ENCODE measurements at regions not wholly inside any gene's neighbourhood (a gene's known extent, or its start where the extent isn't known, plus 50 kb on each side); places are given as distances from the start of the nearest gene placed in this dataset.
"Not testable (repeated sequence)": the region's sequence is repeated elsewhere in the genome, so short reads cannot be mapped to it uniquely, and the experiment has no call there.

- not testable (repeated sequence) for DNase-seq
Measured at GRCh38 chr20:17891131-17891530, 77.5 kb downstream of the SNX5 start.

DNA sequence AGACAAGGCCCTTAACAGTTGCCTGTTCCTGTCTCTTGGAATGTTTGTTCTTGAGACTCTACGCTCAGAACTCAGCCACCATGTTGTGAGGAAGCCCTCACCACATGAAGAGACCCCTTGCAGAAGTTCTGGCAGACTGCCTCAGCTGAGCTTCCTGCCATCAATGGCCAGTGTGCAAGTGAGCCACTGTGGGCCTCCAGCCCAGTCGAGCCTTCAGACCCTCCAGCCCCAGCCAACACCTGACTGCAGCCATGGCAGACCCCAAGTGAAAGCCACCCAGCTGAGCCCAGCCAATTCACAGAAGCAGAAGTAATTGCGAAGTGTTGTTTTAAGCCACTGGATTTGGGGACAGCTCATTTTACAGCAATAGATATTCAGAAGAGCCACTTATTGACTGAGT, 78.3 kb downstream of the SNX5 start:
- no peak for DNase-seq

DNA sequence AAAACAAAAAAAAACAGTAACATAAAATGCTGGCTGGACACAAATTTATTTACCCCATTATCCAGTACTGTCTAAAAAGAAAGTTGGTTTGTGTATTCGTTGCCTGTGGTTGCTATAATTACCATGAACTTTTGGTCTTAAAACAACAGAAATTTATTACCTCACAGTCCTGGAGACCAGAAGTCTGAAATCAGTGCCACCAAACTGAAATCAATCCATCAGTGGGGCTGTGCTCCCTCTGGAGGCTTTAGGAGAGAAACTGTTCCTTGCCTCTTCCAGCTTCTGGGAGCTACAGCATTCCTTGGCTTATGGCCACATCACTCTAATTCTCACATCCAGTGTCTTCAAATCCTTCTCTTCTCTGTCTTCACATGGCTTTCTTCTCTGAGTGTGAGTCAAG, 79.4 kb downstream of the SNX5 start:
- DNase-seq, result no peak

DNA sequence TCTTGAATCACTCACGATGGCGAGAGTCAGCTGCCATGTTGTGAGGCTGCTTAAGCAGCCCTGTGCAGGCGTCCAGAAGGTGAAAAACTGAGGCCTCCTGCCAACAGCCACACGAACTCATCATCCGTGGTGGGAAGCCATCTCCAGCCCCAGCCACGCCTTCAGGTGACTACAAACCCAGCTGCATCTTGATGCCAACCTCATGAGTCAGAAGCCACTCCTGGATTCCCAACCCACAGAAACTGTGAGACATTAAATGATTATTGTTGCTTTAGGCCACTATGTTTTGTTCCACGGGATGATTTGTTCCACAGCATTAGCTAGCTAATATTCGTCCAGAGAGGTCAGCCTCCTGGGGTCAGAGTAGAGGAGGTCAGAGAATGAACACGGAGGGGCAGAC, 80.5 kb downstream of the SNX5 start:
- no peak for DNase-seq

DNA sequence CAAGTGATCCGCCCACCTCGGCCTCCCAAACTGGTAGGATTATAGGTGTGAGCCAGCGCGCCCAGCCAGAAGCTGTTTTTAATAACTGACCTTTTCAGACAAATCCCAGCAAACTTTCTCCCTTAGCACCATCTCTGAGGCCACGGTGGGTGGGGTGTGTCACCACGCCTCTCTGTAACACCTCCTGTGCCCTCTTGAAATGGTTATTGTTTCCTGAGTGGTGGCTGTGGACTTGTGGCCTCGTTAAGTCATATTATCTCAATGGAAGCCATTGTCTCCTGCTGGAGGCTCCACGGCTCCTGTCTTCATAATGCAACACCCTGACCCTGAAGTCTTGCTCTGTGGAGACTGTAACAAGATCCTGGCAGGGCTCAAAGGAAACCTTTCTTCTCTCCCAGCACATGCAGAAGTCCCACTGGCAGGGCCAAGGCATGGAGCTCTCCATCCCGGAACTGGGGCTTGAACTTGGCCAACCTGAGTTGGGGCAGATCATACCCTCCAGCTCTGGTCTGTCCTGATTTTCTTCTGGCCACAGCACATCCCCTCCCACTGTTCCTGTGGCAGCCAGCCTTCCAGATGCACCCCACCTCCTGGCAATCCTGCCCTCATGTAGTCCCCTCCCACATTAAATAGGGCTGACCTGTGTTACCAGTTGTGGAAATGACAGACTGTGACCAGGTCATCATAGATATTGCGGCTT, 81.1 kb downstream of the SNX5 start:
- no peak for DNase-seq

- peak in 1 of 3 donors; percentile 56 for DNase-seq
Measured at GRCh38 chr20:17885544-17885943, 83.0 kb downstream of the SNX5 start.

DNA sequence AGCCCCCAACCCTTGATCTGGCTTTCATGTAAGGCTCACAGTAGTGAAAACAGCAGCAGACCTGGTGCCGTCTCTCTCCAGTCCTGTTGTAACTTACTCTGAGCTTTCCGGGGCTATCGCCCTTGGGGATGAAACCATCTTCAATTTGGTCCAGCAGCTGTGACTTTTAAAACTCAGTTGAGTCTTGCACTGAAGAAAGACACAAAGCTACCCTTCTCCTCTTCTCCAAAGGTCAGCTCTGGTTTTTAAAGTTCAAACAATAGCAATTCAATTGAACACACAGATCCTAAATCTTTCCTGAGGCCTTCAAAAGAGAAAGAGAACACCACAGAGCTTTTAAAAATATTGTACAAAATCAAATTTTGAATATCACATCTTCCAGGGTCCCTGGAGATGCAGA, 83.5 kb downstream of the SNX5 start:
- peak in 1 of 3 donors; percentile 17 for DNase-seq

GRCh38 chr20:17884307-17885003, 84.1 kb downstream of the SNX5 start:
- DNase-seq, result no peak

DNA sequence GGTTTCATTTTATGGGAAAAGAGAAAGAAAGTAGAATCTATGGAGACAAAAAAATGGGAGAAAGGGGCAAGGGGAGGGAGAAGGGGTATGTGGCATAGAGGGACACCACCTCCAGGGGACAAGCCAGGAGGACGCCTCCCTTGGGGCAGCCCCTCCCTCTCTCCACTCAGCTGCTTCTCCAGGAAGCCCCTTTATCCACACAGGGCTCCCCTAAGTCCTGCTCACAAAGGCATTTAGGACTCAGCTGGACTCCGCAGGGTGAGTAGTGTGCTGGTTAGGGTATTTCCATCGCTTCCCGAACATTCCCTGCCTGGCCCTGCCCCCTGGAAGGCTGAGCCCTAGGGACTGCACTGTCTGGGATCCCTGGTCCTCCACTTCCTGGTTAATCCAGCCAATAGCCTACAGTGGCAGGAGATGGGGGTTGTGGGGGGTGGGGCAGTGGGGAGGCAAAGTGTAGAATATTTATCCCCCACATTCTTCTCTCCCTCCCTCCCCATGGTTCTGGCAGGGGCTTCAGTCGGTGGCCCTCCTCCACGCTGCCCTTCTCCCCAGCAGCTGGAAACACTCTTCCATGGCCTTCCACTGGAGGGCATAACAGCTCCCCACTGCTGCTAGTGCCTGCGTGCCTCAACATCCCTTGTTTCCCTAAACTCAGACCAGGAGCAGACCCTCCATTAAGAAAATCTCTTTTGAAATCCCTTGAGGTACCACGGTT, 84.8 kb downstream of the SNX5 start:
- DNase-seq, result peak in 1 of 3 donors; percentile 16

GRCh38 chr20:17882834-17883591, 85.6 kb downstream of the SNX5 start:
- DNase-seq, result peak in 1 of 3 donors; percentile 39

DNA sequence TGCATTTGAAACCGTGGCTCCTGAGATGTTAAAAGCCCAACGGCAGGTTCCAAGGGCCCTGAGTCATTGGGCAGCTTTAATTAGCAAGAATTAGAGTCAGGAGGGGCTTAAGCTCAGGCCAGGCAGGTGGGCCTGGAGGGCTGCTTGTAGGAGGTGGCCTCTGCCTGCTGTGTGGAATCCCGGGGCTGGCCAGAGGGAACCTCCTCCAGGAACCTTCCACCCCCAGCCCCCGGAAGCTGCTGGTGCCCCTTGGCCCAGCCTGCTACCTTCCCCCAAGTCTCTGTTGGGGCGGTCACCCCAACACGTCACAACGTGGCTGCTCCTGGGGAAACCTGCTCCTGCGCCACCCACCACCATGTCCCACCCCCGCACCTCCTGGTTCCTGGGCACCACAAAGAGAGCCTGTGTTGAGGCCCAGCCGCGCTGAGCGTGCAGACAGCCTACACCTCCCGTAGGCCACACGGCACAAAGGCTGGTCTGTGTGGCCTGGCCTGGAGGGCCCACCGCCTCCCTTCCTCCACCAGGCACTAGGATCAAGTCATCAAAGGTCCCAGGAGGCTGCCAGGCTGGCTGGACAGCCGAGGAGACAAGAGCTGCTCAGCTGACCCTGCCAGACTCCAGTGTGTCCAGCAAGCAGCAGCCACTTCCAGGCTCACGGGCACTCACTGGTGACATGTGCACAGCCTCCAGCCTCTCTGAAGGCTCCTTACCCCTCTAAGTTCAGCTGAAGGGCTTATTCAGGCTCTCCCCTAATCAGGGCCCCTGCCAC, 86.3 kb downstream of the SNX5 start:
- DNase-seq, result peak in 1 of 3 donors; percentile 18

DNA sequence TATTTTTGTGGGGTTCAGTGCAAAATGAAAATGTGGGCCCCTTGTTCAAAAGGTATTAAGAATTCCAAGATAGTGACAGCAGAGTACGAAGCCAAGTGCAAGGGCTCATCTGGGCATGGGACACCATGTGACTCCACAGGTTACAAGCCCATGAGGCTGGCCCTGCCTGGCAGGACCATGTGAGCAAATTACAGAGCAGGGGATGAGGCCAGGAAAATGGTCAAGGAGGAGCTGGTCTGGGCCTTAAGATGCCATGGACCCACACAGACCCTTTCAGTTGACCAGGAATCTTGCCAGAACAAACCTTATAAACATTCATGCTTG, 86.9 kb downstream of the SNX5 start:
- DNase-seq, result no peak

GRCh38 chr20:17878912-17879602, 89.5 kb downstream of the SNX5 start:
- DNase-seq, result peak in 1 of 3 donors; percentile 14

GRCh38 chr20:17878069-17878911, 90.3 kb downstream of the SNX5 start:
- no peak for DNase-seq

DNA sequence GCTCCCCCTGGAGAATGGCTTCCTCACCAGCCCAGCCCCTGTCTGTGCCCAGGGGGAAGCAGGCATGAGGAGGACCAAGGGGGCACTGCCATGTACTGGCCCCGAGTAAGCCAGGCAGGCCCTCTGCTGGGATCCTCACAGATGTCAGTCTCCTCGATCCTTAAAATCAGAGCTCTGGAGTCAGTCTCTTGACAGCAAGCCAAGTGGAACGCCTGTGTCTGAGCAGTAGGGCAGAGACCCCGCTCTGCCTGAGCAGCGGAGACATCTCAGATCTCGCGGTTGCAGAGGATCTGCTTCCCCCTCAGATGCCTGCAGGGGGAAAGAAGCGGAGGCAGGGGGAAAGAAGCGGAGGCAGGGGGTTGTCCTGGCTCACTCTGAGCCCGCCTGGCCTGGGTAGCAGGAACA, 92.6 kb downstream of the SNX5 start:
- DNase-seq, result peak; percentile 43 to 86 (median 64)

- DNase-seq, result peak; percentile 55 to 90 (median 79)
Measured at GRCh38 chr20:17875106-17875980, 93.3 kb downstream of the SNX5 start.

- DNase-seq, result no peak
Measured at GRCh38 chr20:17874271-17875105, 94.1 kb downstream of the SNX5 start.

Data from muscle of back (tissue), 3 donors.